NCI-H1105 (cell line): ENCODE measurements at regions not wholly inside any gene's neighbourhood (a gene's known extent, or its start where the extent isn't known, plus 50 kb on each side); places are given as distances from the start of the nearest gene placed in this dataset.

Experiments
- DNase-seq: peaks from one replicate; lab custom pipeline; 2025; lab: John Stamatoyannopoulos, UW

DNA sequence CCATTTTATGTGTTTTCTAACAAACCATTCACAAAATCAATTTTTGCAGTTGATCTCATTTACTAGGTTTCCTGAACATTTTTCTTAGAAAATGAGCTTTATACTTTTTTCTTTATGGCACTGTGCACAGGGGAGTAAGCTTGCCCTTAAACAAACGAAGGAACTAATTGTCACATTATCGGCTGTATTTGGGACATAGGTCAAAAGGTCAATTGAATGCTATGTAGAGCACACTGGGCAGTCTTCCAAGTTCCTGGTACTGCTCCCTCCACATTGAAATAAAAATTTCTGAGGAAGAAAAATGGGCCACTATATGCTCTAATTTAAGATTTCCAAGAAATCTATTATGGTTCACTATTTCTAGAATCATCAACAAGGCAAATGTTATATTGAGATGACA lies 93.6 kb upstream of the TMEFF2 start:
- DNase-seq = peak; percentile 22

DNA sequence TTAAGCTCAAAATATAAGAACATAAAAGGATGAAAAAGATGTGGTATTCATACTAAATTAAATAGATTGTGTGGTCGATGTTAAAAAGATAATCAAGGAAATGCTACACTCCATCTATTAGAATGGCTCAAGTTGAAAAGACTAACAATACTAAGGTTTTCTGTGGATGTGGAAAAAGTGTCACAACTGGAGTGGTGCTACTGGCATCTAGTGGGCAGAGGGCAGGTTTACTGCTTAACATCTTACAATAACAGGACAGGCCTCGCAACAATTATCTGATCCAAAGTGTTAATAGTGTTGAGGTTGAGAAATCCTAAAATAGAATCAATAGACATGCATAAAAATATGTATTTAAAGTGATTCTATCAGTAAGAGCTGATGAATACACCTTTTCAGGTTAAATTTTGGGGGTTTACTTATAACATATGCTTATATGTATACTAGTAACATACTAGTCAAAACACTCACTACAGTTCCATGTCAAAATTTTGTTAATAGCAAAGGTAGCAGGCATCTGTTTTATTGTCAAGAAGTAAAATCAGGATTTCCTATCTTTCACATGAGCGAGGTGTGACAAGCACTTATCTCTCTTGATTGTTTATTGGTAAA lies 91.5 kb upstream of the TMEFF2 start:
- DNase-seq = peak; percentile 11

DNA sequence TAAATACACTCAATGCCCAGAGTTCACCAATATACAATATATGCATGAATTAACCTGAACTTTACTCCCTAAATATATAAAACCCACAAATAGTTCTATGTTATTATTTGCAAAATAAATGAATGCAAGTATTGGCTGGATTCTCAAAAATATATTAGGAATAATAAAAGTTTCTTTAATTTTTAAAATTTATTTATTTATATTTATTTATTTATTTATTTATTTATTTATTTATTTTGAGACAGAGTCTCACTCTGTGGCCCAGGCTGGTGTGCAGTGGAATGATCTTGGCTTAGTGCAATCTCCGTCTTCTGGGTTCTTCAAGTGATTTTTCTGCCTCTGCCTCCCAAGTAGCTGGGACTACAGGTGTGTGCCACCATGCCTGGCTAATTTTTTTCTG lies 88.7 kb upstream of the TMEFF2 start:
- DNase-seq = no peak

DNA sequence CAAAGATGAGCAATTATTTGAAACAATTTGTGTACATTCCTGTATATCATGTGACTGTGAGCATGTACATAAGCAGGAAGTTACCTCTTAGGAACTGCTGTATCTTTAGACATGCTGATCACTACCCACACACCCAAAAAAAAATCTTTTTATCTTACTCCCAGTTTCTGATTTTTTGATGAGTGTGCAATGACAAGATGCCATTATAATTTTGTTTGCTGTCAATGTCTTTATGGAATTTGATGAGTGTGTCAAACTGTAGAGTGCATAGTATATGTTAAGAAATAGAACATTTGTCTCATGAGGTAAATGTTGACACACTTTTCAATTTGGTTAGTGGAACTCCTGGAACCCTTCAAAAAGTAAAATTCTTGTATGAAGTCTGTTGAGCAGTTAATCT lies 84.0 kb upstream of the TMEFF2 start:
- DNase-seq = no peak

DNA sequence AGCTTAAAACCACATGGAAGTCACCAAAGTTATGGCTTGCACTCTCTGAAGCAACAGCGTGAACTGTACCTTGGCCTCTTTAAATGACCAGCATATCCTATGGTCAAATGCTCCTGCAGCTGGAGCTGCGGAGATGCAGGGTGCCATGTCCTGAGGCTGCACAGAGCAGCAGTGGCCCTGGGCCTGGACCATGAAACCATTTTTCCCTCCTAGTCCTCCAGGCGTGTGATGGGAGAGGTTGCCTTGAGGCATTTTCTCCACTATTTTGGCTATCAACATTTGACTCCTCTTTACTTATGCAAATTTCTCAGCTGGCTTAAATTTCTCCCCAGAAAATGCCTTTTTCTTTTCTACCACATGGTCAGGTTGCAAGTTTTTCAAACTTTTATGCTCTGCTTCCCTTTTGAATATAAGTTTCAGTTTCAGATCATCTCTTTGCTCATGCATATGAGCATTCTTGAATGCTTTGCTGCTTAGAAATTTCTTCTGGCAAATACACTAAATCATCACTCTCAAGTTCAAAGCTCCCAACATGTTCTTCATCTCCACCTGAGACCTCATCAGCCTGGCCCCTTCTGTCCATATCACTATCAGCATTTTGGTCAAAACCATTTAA lies 82.9 kb upstream of the TMEFF2 start:
- no peak for DNase-seq

DNA sequence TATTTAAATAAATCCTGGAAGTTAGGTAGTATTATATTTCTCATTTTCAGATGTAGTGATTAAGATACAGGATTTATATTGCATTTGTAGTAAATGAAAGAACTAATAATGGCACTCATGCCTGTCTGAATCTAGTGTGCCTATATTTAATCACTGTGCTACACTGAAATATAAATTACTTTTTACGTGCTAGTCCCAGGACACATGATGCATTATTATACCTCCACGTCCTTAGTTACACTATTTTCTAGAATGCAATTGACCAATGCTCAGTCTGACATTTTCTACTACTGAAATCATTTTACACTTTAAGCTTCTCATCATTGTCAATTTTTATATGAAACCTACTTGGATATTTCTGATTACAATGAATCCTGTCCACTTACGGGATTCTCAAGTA lies 80.9 kb upstream of the TMEFF2 start:
- DNase-seq = no peak

DNA sequence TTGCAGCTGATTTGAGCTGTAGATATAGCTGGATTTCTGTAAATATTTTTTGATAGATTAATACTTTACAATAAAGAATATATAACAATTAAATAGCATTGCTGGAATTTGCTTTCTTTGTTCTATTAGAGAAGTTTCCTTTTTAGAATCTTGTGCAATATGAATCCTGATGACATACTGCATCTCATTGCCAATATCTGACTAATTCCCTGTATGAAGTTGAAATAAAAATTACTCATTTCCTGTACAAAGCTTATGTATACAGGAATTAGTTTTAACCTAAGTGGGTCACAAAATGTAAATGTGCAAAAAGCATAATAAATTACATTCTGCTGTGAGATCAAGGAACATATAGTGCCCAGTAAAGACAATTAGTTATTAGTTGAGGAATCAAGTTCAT lies 72.8 kb upstream of the TMEFF2 start:
- DNase-seq = no peak

DNA sequence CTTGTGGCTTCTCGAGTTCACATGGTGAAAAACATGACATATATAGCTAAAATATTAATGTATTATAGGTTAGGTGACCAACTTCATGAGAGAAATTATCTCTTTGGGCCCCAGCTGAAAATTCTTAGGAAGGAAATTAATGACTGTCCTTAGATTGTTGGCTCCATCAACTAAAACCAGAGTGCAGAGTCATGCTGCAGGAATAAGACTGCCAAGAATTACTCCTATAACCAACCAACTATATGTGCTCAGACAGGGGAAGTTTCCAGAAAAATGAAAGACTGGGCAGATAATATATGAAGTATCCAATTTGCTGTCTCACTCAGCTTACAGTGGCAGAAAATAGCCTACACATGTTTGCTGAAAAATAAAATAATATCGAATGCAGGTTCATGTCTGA lies 71.0 kb upstream of the TMEFF2 start:
- DNase-seq = no peak

DNA sequence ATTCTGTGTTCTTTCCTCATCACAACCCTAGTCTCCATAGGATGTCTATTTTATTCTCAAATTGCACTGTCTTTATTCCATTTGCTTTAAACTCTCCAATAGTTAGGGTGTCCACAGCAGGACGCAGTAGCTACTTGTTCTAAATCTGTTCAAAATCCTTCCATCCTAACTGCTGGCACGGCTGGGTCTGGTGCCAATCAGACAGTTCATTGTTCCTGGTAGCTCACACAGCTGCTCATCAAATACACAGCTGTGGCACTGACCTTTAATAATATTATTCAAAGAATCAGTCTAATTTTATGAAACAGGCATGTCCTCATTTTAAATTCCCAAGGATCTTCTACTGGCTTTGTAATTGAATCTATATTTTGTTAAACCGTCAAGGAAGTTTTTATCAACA lies 59.7 kb upstream of the TMEFF2 start:
- DNase-seq = no peak

DNA sequence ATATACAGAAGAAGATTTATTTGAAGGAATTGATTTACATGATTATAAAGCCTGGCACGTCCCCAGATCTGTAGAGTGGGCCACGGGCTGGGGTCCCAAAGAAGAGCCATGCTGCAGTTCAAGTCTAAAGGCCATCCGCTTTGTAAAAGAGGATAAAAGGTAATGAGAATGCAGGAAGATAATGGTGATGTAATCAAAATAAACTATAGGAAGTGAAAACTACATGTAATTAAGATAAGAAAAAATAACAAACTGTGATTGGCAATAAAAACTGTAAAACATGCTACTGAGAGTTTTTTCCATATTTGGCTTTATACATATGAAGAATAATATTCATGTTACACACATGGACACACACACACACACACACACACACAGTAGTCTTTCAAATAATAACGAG lies 59.0 kb upstream of the TMEFF2 start:
- DNase-seq = no peak

DNA sequence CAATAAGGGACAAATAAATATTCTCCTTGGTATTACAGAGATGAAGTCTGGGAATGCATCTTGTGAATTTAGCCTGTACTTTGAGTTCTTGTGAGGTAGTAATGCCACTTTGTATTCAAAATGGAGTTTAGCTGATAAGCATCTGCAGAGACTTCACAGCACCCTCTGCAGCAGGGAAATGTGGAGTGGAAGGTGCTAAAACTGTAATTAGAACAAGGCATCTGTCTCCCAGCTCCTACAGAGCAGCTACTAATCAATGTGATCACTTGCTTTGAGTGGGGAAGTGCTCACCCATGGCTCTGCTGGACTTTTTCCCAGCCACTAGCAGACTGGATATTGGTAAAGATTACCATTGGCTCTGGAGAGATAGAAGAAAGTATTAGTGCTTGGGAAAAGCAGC lies 56.2 kb upstream of the TMEFF2 start:
- DNase-seq = no peak

DNA sequence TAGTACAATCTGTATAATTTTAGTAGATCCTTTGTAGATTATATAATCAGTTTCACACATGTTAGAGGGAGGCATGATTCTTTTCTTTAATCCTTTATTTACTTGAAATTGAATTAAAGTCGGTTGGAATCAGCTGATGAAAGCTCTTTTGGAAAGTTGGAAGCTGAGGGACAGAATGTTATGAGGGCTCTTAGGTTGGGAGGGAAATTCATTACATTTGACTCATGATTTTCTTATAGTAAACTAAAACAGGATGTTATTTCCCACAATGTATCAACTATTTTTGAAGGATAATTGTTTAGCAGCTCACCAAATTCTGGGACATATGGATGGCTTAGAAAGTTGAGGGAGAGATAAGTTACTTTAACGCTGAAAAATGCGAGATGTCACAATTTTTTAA lies 52.7 kb upstream of the TMEFF2 start:
- no peak for DNase-seq

DNA sequence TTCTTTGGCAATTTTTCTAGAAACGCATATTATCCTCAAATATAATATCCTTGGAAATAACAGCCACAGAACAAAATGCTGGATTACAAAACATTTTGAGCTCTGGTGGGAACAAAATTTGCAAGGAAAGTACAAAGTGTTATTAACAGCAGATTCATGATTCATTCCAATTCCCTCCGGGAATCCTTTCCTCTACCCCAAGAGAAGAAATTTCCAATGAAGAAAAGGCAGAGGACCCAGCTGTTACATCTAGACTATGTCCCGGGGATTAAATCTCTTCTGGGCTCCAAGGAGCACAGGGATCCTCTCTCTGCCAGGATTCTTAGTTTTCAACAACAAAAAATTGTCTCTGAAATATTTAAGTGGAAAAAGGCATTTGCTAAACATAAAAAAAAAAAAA lies 51.6 kb upstream of the TMEFF2 start:
- DNase-seq = no peak

DNA sequence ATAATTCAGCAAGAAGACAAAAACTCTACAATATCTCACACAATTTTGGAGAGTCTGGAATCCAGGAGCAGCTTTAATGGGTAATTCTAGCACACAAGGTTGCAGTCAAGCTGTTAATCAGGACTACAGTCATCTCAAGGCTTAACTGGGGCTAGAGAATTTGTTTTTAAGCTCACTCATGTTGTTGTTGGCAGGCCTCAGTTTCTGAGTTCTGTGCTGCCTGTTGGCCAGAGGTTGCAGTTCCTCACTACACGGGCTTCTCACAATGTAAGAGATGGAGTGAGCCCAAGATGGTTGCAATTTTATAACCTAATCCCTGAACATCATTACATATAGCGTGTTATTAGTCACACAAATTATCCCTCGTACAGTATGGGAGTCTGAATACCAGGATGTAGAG lies 50.6 kb upstream of the TMEFF2 start:
- DNase-seq = no peak
